ENCODE measurements at regions not wholly inside any gene's neighbourhood (a gene's known extent, or its start where the extent isn't known, plus 50 kb on each side); places are given as distances from the start of the nearest gene placed in this dataset.

- Histone ChIP-seq H3K9ac (ENCODE audit: low read depth, low read length, poor library complexity, severe bottlenecking) (no peak overlapping the region), H3K36me3 (ENCODE audit: insufficient read depth, low read length) (no peaks in the 10 kb centered on the region), H3F3A (ENCODE audit: low read depth) (no peaks in the 10 kb centered on the region), H2AFZ (ENCODE audit: low read length) (no peak overlapping the region), H3K4me2 (ENCODE audit: low read depth, low read length, poor library complexity, severe bottlenecking) (no peak overlapping the region), H3K4me3 (ENCODE audit: low read length, poor library complexity, severe bottlenecking) (no peak overlapping the region), H3K9me3 (ENCODE audit: insufficient read depth, low read depth, low read length) (no peaks in the 10 kb centered on the region), H3K27me3 (ENCODE audit: insufficient read depth, low read length, poor library complexity, severe bottlenecking) (no peaks in the 10 kb centered on the region), H3K4me1 (ENCODE audit: insufficient read depth, low read length, poor library complexity, severe bottlenecking) (no peaks in the 10 kb centered on the region), H3K9me2 (replicated peaks; ENCODE audit: low read depth, low read length) (0 out of 2 replicates have a peak, but pooled peaks cover 4% of the 10 kb centered on the region), H3K79me2 (ENCODE audit: insufficient read depth, low read length) (no peaks in the 10 kb centered on the region), H4K20me1 (ENCODE audit: insufficient read depth, low read length, poor library complexity, severe bottlenecking) (no peaks in the 10 kb centered on the region)
- no peak for TF ChIP-seq EZH2phosphoT487 (IDR thresholded peaks at IDR 0.05; ENCODE audit: borderline replicate concordance)
- TF ChIP-seq CTCF (conservative IDR thresholded peaks at IDR 0.05; ENCODE audit: low read length): no peak
Observed at GRCh38 chr2:65876114-65876513, 443.7 kb upstream of the SPRED2 start.

GRCh38 chr2:65870826-65871225, 438.4 kb upstream of the SPRED2 start:
- Histone ChIP-seq H3K9me3 (ENCODE audit: insufficient read depth, low read depth, low read length) (no peaks in the 10 kb centered on the region), H3K9ac (ENCODE audit: low read depth, low read length, poor library complexity, severe bottlenecking) (no peak overlapping the region), H3F3A (ENCODE audit: low read depth) (no peaks in the 10 kb centered on the region), H3K4me2 (ENCODE audit: low read depth, low read length, poor library complexity, severe bottlenecking) (no peak overlapping the region), H2AFZ (ENCODE audit: low read length) (no peak overlapping the region), H3K36me3 (ENCODE audit: insufficient read depth, low read length) (no peaks in the 10 kb centered on the region), H3K9me2 (replicated peaks; ENCODE audit: low read depth, low read length) (no peaks in the 10 kb centered on the region), H3K4me3 (ENCODE audit: low read length, poor library complexity, severe bottlenecking) (no peak overlapping the region), H3K4me1 (ENCODE audit: insufficient read depth, low read length, poor library complexity, severe bottlenecking) (no peaks in the 10 kb centered on the region), H3K79me2 (ENCODE audit: insufficient read depth, low read length) (no peaks in the 10 kb centered on the region), H3K27me3 (ENCODE audit: insufficient read depth, low read length, poor library complexity, severe bottlenecking) (no peaks in the 10 kb centered on the region), H4K20me1 (ENCODE audit: insufficient read depth, low read length, poor library complexity, severe bottlenecking) (no peaks in the 10 kb centered on the region)
- TF ChIP-seq EZH2phosphoT487 (IDR thresholded peaks at IDR 0.05; ENCODE audit: borderline replicate concordance): no peak
- no peak for TF ChIP-seq CTCF (conservative IDR thresholded peaks at IDR 0.05; ENCODE audit: low read length)

- Histone ChIP-seq H3K79me2 (ENCODE audit: insufficient read depth, low read length) (no peaks in the 10 kb centered on the region), H3K27me3 (ENCODE audit: insufficient read depth, low read length, poor library complexity, severe bottlenecking) (no peaks in the 10 kb centered on the region), H3K4me1 (ENCODE audit: insufficient read depth, low read length, poor library complexity, severe bottlenecking) (no peaks in the 10 kb centered on the region), H3K9ac (ENCODE audit: low read depth, low read length, poor library complexity, severe bottlenecking) (no peak overlapping the region), H3F3A (ENCODE audit: low read depth) (no peaks in the 10 kb centered on the region), H3K9me3 (ENCODE audit: insufficient read depth, low read depth, low read length) (no peaks in the 10 kb centered on the region), H3K4me2 (ENCODE audit: low read depth, low read length, poor library complexity, severe bottlenecking) (no peak overlapping the region), H3K9me2 (replicated peaks; ENCODE audit: low read depth, low read length) (no peaks in the 10 kb centered on the region), H2AFZ (ENCODE audit: low read length) (no peak overlapping the region), H3K36me3 (ENCODE audit: insufficient read depth, low read length) (no peaks in the 10 kb centered on the region), H3K4me3 (ENCODE audit: low read length, poor library complexity, severe bottlenecking) (no peak overlapping the region), H4K20me1 (ENCODE audit: insufficient read depth, low read length, poor library complexity, severe bottlenecking) (no peaks in the 10 kb centered on the region)
- TF ChIP-seq EZH2phosphoT487 (IDR thresholded peaks at IDR 0.05; ENCODE audit: borderline replicate concordance): no peak
- TF ChIP-seq CTCF (conservative IDR thresholded peaks at IDR 0.05; ENCODE audit: low read length): no peak
Observed at GRCh38 chr2:65869296-65869695, 436.9 kb upstream of the SPRED2 start.

Data from Loucy (cell line).